ENCODE measurements at regions not wholly inside any gene's neighbourhood (a gene's known extent, or its start where the extent isn't known, plus 50 kb on each side); places are given as distances from the start of the nearest gene placed in this dataset.

GRCh38 chr1:68329096-68329835, 96.9 kb upstream of the WLS start:
- Histone ChIP-seq H3K27ac (ENCODE audit: low read depth, low read length) (no peak overlapping the region), H3K4me1 (ENCODE audit: insufficient read depth, low read length) (peaks cover 25% of the 10 kb centered on the region), H3K4me2 (ENCODE audit: insufficient read depth, low read length) (no peak overlapping the region), H3K36me3 (ENCODE audit: insufficient read depth, low read length) (no peaks in the 10 kb centered on the region), H3K27me3 (ENCODE audit: insufficient read depth, low read length) (no peaks in the 10 kb centered on the region), H2AFZ (ENCODE audit: low read length) (no peak overlapping the region), H4K20me1 (ENCODE audit: insufficient read depth, low read length) (no peaks in the 10 kb centered on the region), H3K79me2 (ENCODE audit: insufficient read depth, low read length) (no peaks in the 10 kb centered on the region), H3K9me3 (ENCODE audit: low read depth, low read length) (no peaks in the 10 kb centered on the region), H3K4me3 (ENCODE audit: insufficient read depth, low read length) (no peak overlapping the region)
- DNase-seq (ENCODE audit: insufficient read length, low spot score, missing footprints), result no peak
- TF ChIP-seq, protein P1, sequence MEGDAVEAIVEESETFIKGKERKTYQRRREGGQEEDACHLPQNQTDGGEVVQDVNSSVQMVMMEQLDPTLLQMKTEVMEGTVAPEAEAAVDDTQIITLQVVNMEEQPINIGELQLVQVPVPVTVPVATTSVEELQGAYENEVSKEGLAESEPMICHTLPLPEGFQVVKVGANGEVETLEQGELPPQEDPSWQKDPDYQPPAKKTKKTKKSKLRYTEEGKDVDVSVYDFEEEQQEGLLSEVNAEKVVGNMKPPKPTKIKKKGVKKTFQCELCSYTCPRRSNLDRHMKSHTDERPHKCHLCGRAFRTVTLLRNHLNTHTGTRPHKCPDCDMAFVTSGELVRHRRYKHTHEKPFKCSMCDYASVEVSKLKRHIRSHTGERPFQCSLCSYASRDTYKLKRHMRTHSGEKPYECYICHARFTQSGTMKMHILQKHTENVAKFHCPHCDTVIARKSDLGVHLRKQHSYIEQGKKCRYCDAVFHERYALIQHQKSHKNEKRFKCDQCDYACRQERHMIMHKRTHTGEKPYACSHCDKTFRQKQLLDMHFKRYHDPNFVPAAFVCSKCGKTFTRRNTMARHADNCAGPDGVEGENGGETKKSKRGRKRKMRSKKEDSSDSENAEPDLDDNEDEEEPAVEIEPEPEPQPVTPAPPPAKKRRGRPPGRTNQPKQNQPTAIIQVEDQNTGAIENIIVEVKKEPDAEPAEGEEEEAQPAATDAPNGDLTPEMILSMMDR (IDR thresholded peaks at IDR 0.05; ENCODE audit: extremely low read depth, low read depth, low read length), result no peak

GRCh38 chr1:68328490-68328889, 96.2 kb upstream of the WLS start:
- no peak overlapping the region for H3K4me2 ChIP-seq (ENCODE audit: insufficient read depth, low read length)
- no peaks in the 10 kb centered on the region for H3K27me3 ChIP-seq (ENCODE audit: insufficient read depth, low read length)
- H3K4me1 ChIP-seq (ENCODE audit: insufficient read depth, low read length), result peaks cover 28% of the 10 kb centered on the region
- H3K27ac ChIP-seq (ENCODE audit: low read depth, low read length), result no peak overlapping the region
- H4K20me1 ChIP-seq (ENCODE audit: insufficient read depth, low read length), result no peaks in the 10 kb centered on the region
- H2AFZ ChIP-seq (ENCODE audit: low read length), result no peak overlapping the region
- no peaks in the 10 kb centered on the region for H3K36me3 ChIP-seq (ENCODE audit: insufficient read depth, low read length)
- TF ChIP-seq, protein P1 (IDR thresholded peaks at IDR 0.05; ENCODE audit: extremely low read depth, low read depth, low read length), result no peak
- DNase-seq (ENCODE audit: insufficient read length, low spot score, missing footprints), result no peak
- no peaks in the 10 kb centered on the region for H3K9me3 ChIP-seq (ENCODE audit: low read depth, low read length)
- H3K79me2 ChIP-seq (ENCODE audit: insufficient read depth, low read length), result no peaks in the 10 kb centered on the region
- H3K4me3 ChIP-seq (ENCODE audit: insufficient read depth, low read length), result no peak overlapping the region

GRCh38 chr1:68327414-68327813, 95.1 kb upstream of the WLS start:
- no peak for DNase-seq (ENCODE audit: insufficient read length, low spot score, missing footprints)
- Histone ChIP-seq H4K20me1 (ENCODE audit: insufficient read depth, low read length) (no peaks in the 10 kb centered on the region), H3K27ac (ENCODE audit: low read depth, low read length) (no peak overlapping the region), H2AFZ (ENCODE audit: low read length) (no peak overlapping the region), H3K4me3 (ENCODE audit: insufficient read depth, low read length) (no peak overlapping the region), H3K9me3 (ENCODE audit: low read depth, low read length) (no peaks in the 10 kb centered on the region), H3K4me1 (ENCODE audit: insufficient read depth, low read length) (peaks cover 37% of the 10 kb centered on the region), H3K79me2 (ENCODE audit: insufficient read depth, low read length) (no peaks in the 10 kb centered on the region), H3K4me2 (ENCODE audit: insufficient read depth, low read length) (no peak overlapping the region), H3K36me3 (ENCODE audit: insufficient read depth, low read length) (no peaks in the 10 kb centered on the region), H3K27me3 (ENCODE audit: insufficient read depth, low read length) (no peaks in the 10 kb centered on the region)
- TF ChIP-seq, protein P1 (IDR thresholded peaks at IDR 0.05; ENCODE audit: extremely low read depth, low read depth, low read length), result no peak

DNA sequence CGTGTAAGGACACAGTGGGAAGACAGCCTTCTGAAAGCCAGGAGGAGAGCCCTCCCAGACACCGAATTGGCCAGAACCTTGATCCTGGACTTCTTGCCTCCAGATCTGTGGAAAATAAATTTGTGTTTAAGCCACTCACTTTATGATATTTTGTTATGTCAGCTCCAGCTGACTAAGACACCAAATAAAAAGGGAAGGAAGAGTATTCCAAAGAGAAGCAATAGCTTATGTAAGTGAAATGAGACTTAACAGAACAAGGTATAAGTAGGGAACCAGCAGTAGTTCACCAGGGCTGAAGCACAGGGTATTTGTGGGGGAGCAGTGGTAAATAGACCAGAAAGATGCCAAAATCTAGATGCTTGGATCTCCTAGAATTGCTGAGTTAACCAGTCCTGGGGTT, 94.2 kb upstream of the WLS start:
- no peak overlapping the region for H3K27ac ChIP-seq (ENCODE audit: low read depth, low read length)
- no peaks in the 10 kb centered on the region for H3K27me3 ChIP-seq (ENCODE audit: insufficient read depth, low read length)
- no peak overlapping the region for H3K4me2 ChIP-seq (ENCODE audit: insufficient read depth, low read length)
- no peak overlapping the region for H3K4me3 ChIP-seq (ENCODE audit: insufficient read depth, low read length)
- H3K9me3 ChIP-seq (ENCODE audit: low read depth, low read length), result no peaks in the 10 kb centered on the region
- H3K4me1 ChIP-seq (ENCODE audit: insufficient read depth, low read length), result peaks cover 32% of the 10 kb centered on the region
- no peak for DNase-seq (ENCODE audit: insufficient read length, low spot score, missing footprints)
- H3K79me2 ChIP-seq (ENCODE audit: insufficient read depth, low read length), result no peaks in the 10 kb centered on the region
- H2AFZ ChIP-seq (ENCODE audit: low read length), result no peak overlapping the region
- H3K36me3 ChIP-seq (ENCODE audit: insufficient read depth, low read length), result no peaks in the 10 kb centered on the region
- no peaks in the 10 kb centered on the region for H4K20me1 ChIP-seq (ENCODE audit: insufficient read depth, low read length)
- TF ChIP-seq, protein P1 (IDR thresholded peaks at IDR 0.05; ENCODE audit: extremely low read depth, low read depth, low read length), result no peak

Data from osteoblast (primary cell).